Cardiac fibroblast (primary cell): ENCODE measurements at regions not wholly inside any gene's neighbourhood (a gene's known extent, or its start where the extent isn't known, plus 50 kb on each side); places are given as distances from the start of the nearest gene placed in this dataset.

Experiments used
- DNase-seq, 2 donors: peaks; one replicate each; pipeline versions ENCODE4 v3.0.0 to v3.0.0-alpha.2; 2010; ENCODE audit warnings: low read depth in 2 of 2
- H3K4me3 ChIP-seq, 2 donors: replicated peaks in 1 of 2; 1 replicate in 1 of 2; 2 replicates in 1 of 2; pipeline ENCODE4 v1.5.1; 2011; ENCODE audit warnings: low read depth in 2 of 2, low read length in 2 of 2, mild to moderate bottlenecking in 2 of 2, moderate library complexity in 1 of 2
- CTCF ChIP-seq: IDR thresholded peaks from one replicate; pipeline ENCODE4 v1.5.1; 2011; ENCODE audit warnings: low read depth, mild to moderate bottlenecking, low read length, inconsistent platforms

- TF ChIP-seq CTCF = no peak
- H3K4me3 ChIP-seq = no peak overlapping the region
- no peak for DNase-seq
Observed at GRCh38 chr6:86276056-86276455, 633.4 kb upstream of the SYNCRIP start.

GRCh38 chr6:86273936-86274335 is 631.2 kb upstream of the SYNCRIP start:
- no peak overlapping the region for H3K4me3 ChIP-seq
- no peak for DNase-seq
- TF ChIP-seq CTCF = no peak

- no peak for DNase-seq
- TF ChIP-seq CTCF = no peak
- no peak overlapping the region for H3K4me3 ChIP-seq
Observed at GRCh38 chr6:86256615-86257187, 614.0 kb upstream of the SYNCRIP start.

GRCh38 chr6:86255973-86256372 is 613.3 kb upstream of the SYNCRIP start:
- H3K4me3 ChIP-seq = no peak overlapping the region
- DNase-seq = no peak
- TF ChIP-seq CTCF = no peak

- DNase-seq = no peak
- H3K4me3 ChIP-seq = no peak overlapping the region
- no peak for TF ChIP-seq CTCF
Observed at GRCh38 chr6:86251106-86251505, 608.4 kb upstream of the SYNCRIP start.

- TF ChIP-seq CTCF = no peak
- H3K4me3 ChIP-seq = no peak overlapping the region
- no peak for DNase-seq
Observed at GRCh38 chr6:86217906-86218305, 575.2 kb upstream of the SYNCRIP start.

GRCh38 chr6:86215323-86215722 is 572.6 kb upstream of the SYNCRIP start:
- TF ChIP-seq CTCF = no peak
- no peak for DNase-seq
- H3K4me3 ChIP-seq = no peak overlapping the region
